IMR-90 (cell line): ENCODE measurements at regions not wholly inside any gene's neighbourhood (a gene's known extent, or its start where the extent isn't known, plus 50 kb on each side); places are given as distances from the start of the nearest gene placed in this dataset.
A peak's percentile ranks its signal among the peaks of the same experiment; 100 is the strongest.

ENCODE experiments used
- ATAC-seq: fragments of 200-7000 bp; cut with Tn5 transposase; 2 replicates; pipeline ENCODE4 v1.9.1; 2020; ENCODE audit warnings: low read depth, mild to moderate bottlenecking, moderate library complexity
- BruUV-seq: library from RNA; stranded (reverse); fragments of 400-500 nt; replicated peaks from 2 replicates; lab custom pipeline; 2021; lab: Mats Ljungman, UMichigan
- CTCF ChIA-PET: fragments of 300-600 bp; formaldehyde crosslinking; extraction: SDS; loops from one replicate; lab custom pipeline; 2021; ENCODE audit warnings: antibody characterized with exemption; lab: Yijun Ruan, JAX
- POLR2A ChIA-PET: fragments of 300-600 bp; sonication (Branson Sonifier 250); formaldehyde crosslinking; loops from one replicate; lab custom pipeline; 2022; ENCODE audit warnings: antibody characterized with exemption; ENCODE audit not compliant: unreplicated experiment; lab: Charles Lee
- DNase-seq: peaks from one replicate; pipeline ENCODE4 v3.0.0; 2013
- H2AFZ ChIP-seq: replicated peaks from 2 replicates; pipeline ENCODE3; 2013; ENCODE audit warnings: low read length, mild to moderate bottlenecking; ENCODE audit not compliant: poor library complexity
- H2AK5ac ChIP-seq: 2 replicates; pipeline ENCODE4 v1.6.1; 2013; ENCODE audit warnings: low read depth, low read length, inconsistent platforms
- H2AK9ac ChIP-seq: replicated peaks from 2 replicates; pipeline ENCODE3; 2013; ENCODE audit warnings: mild to moderate bottlenecking, low read depth, low read length, moderate library complexity; ENCODE audit not compliant: poor library complexity
- H2BK120ac ChIP-seq: 2 replicates; pipeline ENCODE4 v1.6.1; 2013; ENCODE audit warnings: low read depth, low read length, inconsistent platforms
- H2BK15ac ChIP-seq: 3 replicates; pipeline ENCODE4 v1.6.1; 2013; ENCODE audit warnings: low read depth, low read length, inconsistent platforms
- H2BK20ac ChIP-seq: 2 replicates; pipeline ENCODE4 v1.6.1; 2013; ENCODE audit warnings: low read depth, mild to moderate bottlenecking, inconsistent platforms, low read length, moderate library complexity
- H2BK5ac ChIP-seq: 2 replicates; pipeline ENCODE4 v1.6.1; 2013; ENCODE audit warnings: mild to moderate bottlenecking, low read depth, low read length, inconsistent platforms; ENCODE audit not compliant: poor library complexity, severe bottlenecking
- H3K14ac ChIP-seq: replicated peaks from 2 replicates; pipeline ENCODE4 v1.6.1; 2013; ENCODE audit warnings: low read depth, low read length, inconsistent platforms
- H3K18ac ChIP-seq: 2 replicates; pipeline ENCODE4 v1.6.1; 2013; ENCODE audit warnings: low read depth, low read length, control low read depth
- H3K23ac ChIP-seq: 2 replicates; pipeline ENCODE4 v1.6.1; 2013; ENCODE audit warnings: low read depth, low read length, inconsistent platforms
- H3K27ac ChIP-seq: 2 replicates; pipeline ENCODE4 v1.5.1; 2013; ENCODE audit warnings: mild to moderate bottlenecking, control low read depth, low read length; ENCODE audit not compliant: insufficient read depth
- H3K27me3 ChIP-seq: 2 replicates; pipeline ENCODE4 v1.6.1; 2013; ENCODE audit warnings: low read length; ENCODE audit not compliant: control insufficient read depth, insufficient read depth
- H3K36me3 ChIP-seq: 2 replicates; pipeline ENCODE4 v1.6.1; 2013; ENCODE audit warnings: low read length, mixed read lengths; ENCODE audit not compliant: control insufficient read depth, insufficient read depth
- H3K4ac ChIP-seq: 2 replicates; pipeline ENCODE4 v1.6.1; 2013; ENCODE audit warnings: low read depth, low read length, inconsistent platforms
- H3K4me1 ChIP-seq: 2 replicates; pipeline ENCODE4 v1.6.1; 2013; ENCODE audit warnings: low read length, mixed read lengths; ENCODE audit not compliant: control insufficient read depth, insufficient read depth
- H3K4me2 ChIP-seq: 2 replicates; pipeline ENCODE4 v1.6.1; 2013; ENCODE audit warnings: low read depth, mild to moderate bottlenecking, control low read depth, low read length, moderate library complexity
- H3K4me3 ChIP-seq: 2 replicates; pipeline ENCODE4 v1.5.1; 2013; ENCODE audit warnings: low read depth, mild to moderate bottlenecking, control low read depth, low read length, moderate library complexity; ENCODE audit not compliant: insufficient read depth
- H3K56ac ChIP-seq: 2 replicates; pipeline ENCODE4 v1.6.1; 2013; ENCODE audit warnings: low read length, inconsistent platforms; ENCODE audit not compliant: insufficient read depth; ENCODE audit errors: extremely low read depth
- H3K79me1 ChIP-seq, 2 experiments: 2 replicates each; pipeline ENCODE4 v1.6.1; 2013; ENCODE audit warnings: low read length in 2 of 2, inconsistent platforms in 1 of 2, low read depth in 1 of 2
- H3K9ac ChIP-seq: 2 replicates; pipeline ENCODE4 v1.6.1; 2013; ENCODE audit warnings: low read depth, low read length, control low read depth
- H3K9me1 ChIP-seq: 2 replicates; pipeline ENCODE4 v1.6.1; 2013; ENCODE audit warnings: low read length, inconsistent platforms; ENCODE audit not compliant: insufficient read depth
- H3K9me3 ChIP-seq: 2 replicates; pipeline ENCODE4 v1.6.1; 2013; ENCODE audit warnings: low read length; ENCODE audit not compliant: control insufficient read depth, insufficient read depth
- H4K20me1 ChIP-seq: 2 replicates; pipeline ENCODE4 v1.6.1; 2013; ENCODE audit warnings: low read length, inconsistent platforms; ENCODE audit not compliant: insufficient read depth
- H4K5ac ChIP-seq: 2 replicates; pipeline ENCODE4 v1.6.1; 2013; ENCODE audit warnings: mild to moderate bottlenecking, low read depth, low read length, control low read depth
- H4K8ac ChIP-seq, 2 experiments: 2 replicates each; pipeline ENCODE4 v1.6.1; 2013; ENCODE audit warnings: low read depth in 2 of 2, low read length in 2 of 2, control low read depth in 1 of 2, inconsistent platforms in 1 of 2
- H4K91ac ChIP-seq: 2 replicates; pipeline ENCODE4 v1.6.1; 2013; ENCODE audit warnings: low read depth, low read length, inconsistent platforms; ENCODE audit not compliant: insufficient read depth
- BHLHE40 ChIP-seq: fragments of 150-350 bp; IDR thresholded peaks from 2 replicates; pipeline ENCODE4 v1.6.1; 2016; ENCODE audit warnings: mild to moderate bottlenecking, low read depth, low read length
- NFE2L2 ChIP-seq: fragments of 150-350 bp; IDR thresholded peaks from 2 replicates; pipeline ENCODE4 v1.6.1; 2016; ENCODE audit warnings: low read depth, mild to moderate bottlenecking, low read length
- RAD21 ChIP-seq: IDR thresholded peaks from 2 replicates; pipeline ENCODE4 v1.6.1; 2012; ENCODE audit warnings: low read length, improper control_type of control experiment
- RCOR1 ChIP-seq: IDR thresholded peaks from 2 replicates; pipeline ENCODE4 v1.6.1; 2012; ENCODE audit warnings: mild to moderate bottlenecking, low read length, improper control_type of control experiment; ENCODE audit not compliant: insufficient replicate concordance
- RFX5 ChIP-seq: IDR thresholded peaks from 2 replicates; pipeline ENCODE4 v1.8.0; 2012; ENCODE audit warnings: low read depth, mild to moderate bottlenecking, low read length, moderate library complexity
- SMC3 ChIP-seq: fragments of 150-350 bp; IDR thresholded peaks from 2 replicates; pipeline ENCODE4 v1.6.1; 2016; ENCODE audit warnings: low read depth, mild to moderate bottlenecking, antibody characterized with exemption, low read length, moderate library complexity
- WGBS, 2 experiments: methylation state at CpG; one replicate each; pipeline versions ENCODE4 v1.1.5 to v1.1.7; 2013; ENCODE audit warnings: missing lambda C conversion rate in 2 of 2; ENCODE audit not compliant: insufficient read length in 1 of 2; ENCODE audit errors: extremely low coverage in 2 of 2; 5-methylcytosine and 5-hydroxymethylcytosine counted together
- dilution Hi-C: fragments of 300-500 bp; cut with HindIII; formaldehyde crosslinking; loops from one replicate; pipeline ENCODE4 v1.14.3; 2018; ENCODE audit warnings: low sequenced_read_pairs; ENCODE audit not compliant: unreplicated experiment
- in situ Hi-C: fragments of 300-500 bp; cut with MboI; formaldehyde crosslinking; loops from 3 replicates; pipeline ENCODE4 v1.14.3; 2019; ENCODE audit warnings: low sequenced_read_pairs, inconsistent platforms, mixed read lengths
- intact Hi-C: fragments of 100-400 bp; cut with micrococcal nuclease; formaldehyde crosslinking; loops from 2 replicates; pipeline ENCODE4 v1.10.0; 2022
- TF ChIP-seq, protein P1 (sequence below): conservative IDR thresholded peaks from 2 replicates; pipeline ENCODE4 v1.5.1; 2012; ENCODE audit warnings: mild to moderate bottlenecking, low read depth, low read length, improper control_type of control experiment

GRCh38 chr18:68219274-68219673 is 495.6 kb downstream of the TMX3 start:
- H3K4me1 ChIP-seq = peaks cover 1% of the 10 kb centered on the region; the same call in 1 of the 2 replicates
- no peaks in the 10 kb centered on the region for H3K36me3 ChIP-seq
- H2BK120ac ChIP-seq = no peak overlapping the region
- TF ChIP-seq RFX5 (no peak), NFE2L2 (no peak), BHLHE40 (no peak), RAD21 (no peak), RCOR1 (no peak), SMC3 (no peak)
- TF ChIP-seq, protein P1, sequence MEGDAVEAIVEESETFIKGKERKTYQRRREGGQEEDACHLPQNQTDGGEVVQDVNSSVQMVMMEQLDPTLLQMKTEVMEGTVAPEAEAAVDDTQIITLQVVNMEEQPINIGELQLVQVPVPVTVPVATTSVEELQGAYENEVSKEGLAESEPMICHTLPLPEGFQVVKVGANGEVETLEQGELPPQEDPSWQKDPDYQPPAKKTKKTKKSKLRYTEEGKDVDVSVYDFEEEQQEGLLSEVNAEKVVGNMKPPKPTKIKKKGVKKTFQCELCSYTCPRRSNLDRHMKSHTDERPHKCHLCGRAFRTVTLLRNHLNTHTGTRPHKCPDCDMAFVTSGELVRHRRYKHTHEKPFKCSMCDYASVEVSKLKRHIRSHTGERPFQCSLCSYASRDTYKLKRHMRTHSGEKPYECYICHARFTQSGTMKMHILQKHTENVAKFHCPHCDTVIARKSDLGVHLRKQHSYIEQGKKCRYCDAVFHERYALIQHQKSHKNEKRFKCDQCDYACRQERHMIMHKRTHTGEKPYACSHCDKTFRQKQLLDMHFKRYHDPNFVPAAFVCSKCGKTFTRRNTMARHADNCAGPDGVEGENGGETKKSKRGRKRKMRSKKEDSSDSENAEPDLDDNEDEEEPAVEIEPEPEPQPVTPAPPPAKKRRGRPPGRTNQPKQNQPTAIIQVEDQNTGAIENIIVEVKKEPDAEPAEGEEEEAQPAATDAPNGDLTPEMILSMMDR = no peak
- no peak overlapping the region for H3K9ac ChIP-seq
- ATAC-seq (no peak), DNase-seq (no peak)
- CTCF ChIA-PET = no interaction called here
- H2BK20ac ChIP-seq = no peak overlapping the region; the same call in 1 of the 2 replicates
- no peak overlapping the region for H2AFZ ChIP-seq
- no peak overlapping the region for H3K27ac ChIP-seq
- H2BK5ac ChIP-seq = no peak overlapping the region
- no peak overlapping the region for H3K4me3 ChIP-seq
- no peak overlapping the region for H3K14ac ChIP-seq
- no peaks in the 10 kb centered on the region for H3K9me3 ChIP-seq
- no peak overlapping the region for H3K56ac ChIP-seq
- peak overlapping the region in 1 of 2 experiments; percentile 44; a peak in 1 of 4 replicates for H4K8ac ChIP-seq
- intact Hi-C loops = no loop called here
- H4K91ac ChIP-seq = no peak overlapping the region
- POLR2A ChIA-PET = no interaction called here
- H2BK15ac ChIP-seq = 0 out of 3 replicates have a peak overlapping the region, but pooled peaks have one; percentile 68
- no peaks in the 10 kb centered on the region for H3K79me1 ChIP-seq
- H4K5ac ChIP-seq = no peak overlapping the region; the same call in 1 of the 2 replicates
- no peak overlapping the region for H2AK9ac ChIP-seq
- dilution Hi-C loops = no loop called here
- no peak overlapping the region for H3K23ac ChIP-seq
- no TSS peak for BruUV-seq
- no peak overlapping the region for H2AK5ac ChIP-seq
- 0 out of 2 replicates have a peak, but pooled peaks cover 3% of the 10 kb centered on the region for H3K9me1 ChIP-seq
- no CpG with 5 or more reads among the region's 2 CpGs for WGBS, 2 experiments
- no peaks in the 10 kb centered on the region for H3K27me3 ChIP-seq
- H4K20me1 ChIP-seq = no peaks in the 10 kb centered on the region
- H3K18ac ChIP-seq = peak overlapping the region; percentile 59; the same call in 1 of the 2 replicates
- H3K4me2 ChIP-seq = no peak overlapping the region
- in situ Hi-C loops = no loop called here
- no peak overlapping the region for H3K4ac ChIP-seq
